ENCODE measurements at regions not wholly inside any gene's neighbourhood (a gene's known extent, or its start where the extent isn't known, plus 50 kb on each side); places are given as distances from the start of the nearest gene placed in this dataset.

GRCh38 chr9:99303177-99303576 lies 81.1 kb downstream of the SEC61B start:
- no peak for TF ChIP-seq CTCF (IDR thresholded peaks at IDR 0.05)
- TF ChIP-seq POLR2A (IDR thresholded peaks at IDR 0.05): no peak

Data from uterus (tissue), 2 donors.